Liver (tissue), 7 donors: ENCODE measurements at regions not wholly inside any gene's neighbourhood (a gene's known extent, or its start where the extent isn't known, plus 50 kb on each side); places are given as distances from the start of the nearest gene placed in this dataset.

Source experiments
- DNase-seq: peaks from one replicate; pipeline ENCODE4 v3.0.0-alpha.2; 2017; ENCODE audit warnings: low spot score
- H3K27ac ChIP-seq, 2 donors: one replicate each; pipeline ENCODE4 v1.7.0; 2013; ENCODE audit warnings: inconsistent platforms in 2 of 2, low read length in 2 of 2, control low read depth in 1 of 2, low read depth in 1 of 2, mild to moderate bottlenecking in 1 of 2
- H3K27me3 ChIP-seq, 4 donors: one replicate each; pipeline versions ENCODE4 v1.6.1 to v1.7.0; 2013; ENCODE audit warnings: low read length in 3 of 4, inconsistent platforms in 1 of 4, mild to moderate bottlenecking in 1 of 4, moderate library complexity in 1 of 4; ENCODE audit not compliant: control insufficient read depth in 4 of 4, insufficient read depth in 4 of 4
- H3K36me3 ChIP-seq, 4 donors: one replicate each; pipeline versions ENCODE4 v1.6.1 to v1.7.0; 2013; ENCODE audit warnings: low read length in 3 of 4, mild to moderate bottlenecking in 3 of 4, low read depth in 1 of 4, moderate library complexity in 1 of 4; ENCODE audit not compliant: control insufficient read depth in 4 of 4, insufficient read depth in 3 of 4
- H3K4me1 ChIP-seq, 4 donors: one replicate each; pipeline versions ENCODE4 v1.6.1 to v1.7.0; 2013; ENCODE audit warnings: low read length in 3 of 4, mild to moderate bottlenecking in 3 of 4, moderate library complexity in 1 of 4; ENCODE audit not compliant: control insufficient read depth in 4 of 4, insufficient read depth in 4 of 4
- H3K4me3 ChIP-seq, 3 donors: one replicate each; pipeline versions ENCODE4 v1.6.1 to v1.7.0; 2013; ENCODE audit warnings: low read length in 3 of 3, control low read depth in 1 of 3, low read depth in 1 of 3, mild to moderate bottlenecking in 1 of 3
- H3K9ac ChIP-seq, 2 donors: one replicate each; pipeline ENCODE4 v1.7.0; 2013; ENCODE audit warnings: low read length in 2 of 2, mild to moderate bottlenecking in 2 of 2, moderate library complexity in 2 of 2, control low read depth in 1 of 2, low read depth in 1 of 2
- H3K9me3 ChIP-seq, 4 donors: one replicate each; pipeline versions ENCODE4 v1.6.1 to v1.7.0; 2013; ENCODE audit warnings: low read length in 3 of 4; ENCODE audit not compliant: control insufficient read depth in 4 of 4
- ATF3 ChIP-seq: IDR thresholded peaks from 2 replicates; pipeline ENCODE4 v1.6.1; 2016; ENCODE audit warnings: antibody characterized with exemption
- EGR1 ChIP-seq, 2 donors: IDR thresholded peaks; 2 replicates each; pipeline ENCODE4 v1.6.1; 2016 to 2018; ENCODE audit warnings: antibody characterized with exemption in 2 of 2, low read depth in 2 of 2
- FOXA1 ChIP-seq: IDR thresholded peaks from 2 replicates; pipeline ENCODE4 v1.6.1; 2016; ENCODE audit warnings: antibody characterized with exemption
- FOXA2 ChIP-seq: IDR thresholded peaks from 2 replicates; pipeline ENCODE4 v1.6.1; 2016; ENCODE audit warnings: antibody characterized with exemption
- GABPA ChIP-seq, 2 donors: IDR thresholded peaks in 1 of 2; conservative IDR thresholded peaks in 1 of 2; 2 replicates each; pipeline ENCODE4 v1.6.1; 2016; ENCODE audit warnings: antibody characterized with exemption in 2 of 2, mild to moderate bottlenecking in 1 of 2, moderate library complexity in 1 of 2
- HNF4A ChIP-seq, 2 donors: conservative IDR thresholded peaks; 2 replicates each; pipeline ENCODE4 v1.6.1; 2016; ENCODE audit warnings: antibody characterized with exemption in 2 of 2, mild to moderate bottlenecking in 2 of 2
- HNF4G ChIP-seq: IDR thresholded peaks from 2 replicates; pipeline ENCODE4 v1.6.1; 2016; ENCODE audit warnings: antibody characterized with exemption
- JUND ChIP-seq, 2 donors: IDR thresholded peaks; 2 replicates each; pipeline ENCODE4 v1.6.1; 2016; ENCODE audit warnings: antibody characterized with exemption in 2 of 2
- MAX ChIP-seq: IDR thresholded peaks from 2 replicates; pipeline ENCODE4 v1.6.1; 2016; ENCODE audit warnings: antibody characterized with exemption
- NR2F2 ChIP-seq: IDR thresholded peaks from 2 replicates; pipeline ENCODE4 v1.6.1; 2016; ENCODE audit warnings: antibody characterized with exemption
- RAD21 ChIP-seq, 2 donors: IDR thresholded peaks; 2 replicates each; pipeline ENCODE4 v1.6.1; 2016; ENCODE audit warnings: antibody characterized with exemption in 2 of 2, mild to moderate bottlenecking in 2 of 2
- RXRA ChIP-seq, 2 donors: IDR thresholded peaks; 2 replicates each; pipeline ENCODE4 v1.6.1; 2017 to 2018; ENCODE audit warnings: antibody characterized with exemption in 2 of 2, mild to moderate bottlenecking in 1 of 2
- SP1 ChIP-seq: IDR thresholded peaks from 2 replicates; pipeline ENCODE4 v1.6.1; 2018; ENCODE audit warnings: antibody characterized with exemption, mild to moderate bottlenecking
- TAF1 ChIP-seq: conservative IDR thresholded peaks from 2 replicates; pipeline ENCODE4 v1.6.1; 2016; ENCODE audit warnings: antibody characterized with exemption, mild to moderate bottlenecking
- YY1 ChIP-seq: IDR thresholded peaks from 2 replicates; pipeline ENCODE4 v1.6.1; 2016; ENCODE audit warnings: antibody characterized with exemption, mild to moderate bottlenecking
- TF ChIP-seq, protein P1 (sequence below): IDR thresholded peaks from 2 replicates; pipeline ENCODE4 v1.6.1; 2016; ENCODE audit warnings: antibody characterized with exemption
- TF ChIP-seq, protein P2 (sequence below): fragments of 150-350 bp; IDR thresholded peaks from 2 replicates; pipeline ENCODE4 v1.5.1; 2017; ENCODE audit warnings: improper control_type of control experiment, low read depth, low read length; ENCODE audit not compliant: missing input control
- TF ChIP-seq, protein P3 (sequence below): IDR thresholded peaks from 2 replicates; pipeline ENCODE4 v1.6.1; 2016; ENCODE audit warnings: antibody characterized with exemption, mild to moderate bottlenecking
- donor health status: healthy.
- donor health status: healthy.
- donor health status: healthy.
- donor health status: healthy.

DNA sequence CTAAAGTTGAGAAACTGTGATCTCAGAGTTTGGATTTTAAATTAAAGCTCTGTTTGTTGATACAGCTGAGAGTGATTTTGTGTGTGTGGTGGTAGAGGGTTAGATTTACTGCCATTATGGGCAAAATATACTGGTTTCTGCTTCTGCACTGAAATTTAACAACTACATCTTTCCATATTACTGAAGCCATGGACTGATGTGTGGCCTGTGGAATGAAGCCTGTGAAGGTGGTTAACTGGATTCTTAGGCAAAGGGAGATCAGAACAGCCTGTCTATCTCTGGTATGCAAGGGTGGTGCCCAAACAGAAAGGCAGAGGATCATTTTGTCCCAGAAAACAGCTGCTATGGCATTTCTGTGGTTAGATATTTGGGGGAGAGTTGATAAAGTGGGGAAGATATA lies 297.3 kb upstream of the THBS1 start:
- no peak overlapping the region for H3K4me3 ChIP-seq

More for the DNA sequence above, 297.3 kb upstream of the THBS1 start:
- no peaks in the 10 kb centered on the region for H3K36me3 ChIP-seq
- H3K9me3 ChIP-seq: no peaks in the 10 kb centered on the region
- no peak overlapping the region for H3K27ac ChIP-seq
- DNase-seq: no peak
- no peaks in the 10 kb centered on the region for H3K4me1 ChIP-seq
- no peaks in the 10 kb centered on the region for H3K27me3 ChIP-seq
- TF ChIP-seq JUND (IDR thresholded peaks at IDR 0.05) (no peak), HNF4A (conservative IDR thresholded peaks at IDR 0.05) (no peak), MAX (no peak), FOXA1 (no peak), SP1 (no peak), YY1 (no peak), TAF1 (no peak), FOXA2 (no peak), HNF4G (no peak), ATF3 (no peak), EGR1 (IDR thresholded peaks at IDR 0.05; ENCODE audit: low read depth in 2 of 2) (no peak), RAD21 (IDR thresholded peaks at IDR 0.05) (no peak), GABPA (IDR thresholded peaks at IDR 0.05 in 1 of 2, conservative IDR thresholded peaks at IDR 0.05 in 1 of 2) (no peak), NR2F2 (no peak), RXRA (IDR thresholded peaks at IDR 0.05) (no peak)
- TF ChIP-seq, protein P1, sequence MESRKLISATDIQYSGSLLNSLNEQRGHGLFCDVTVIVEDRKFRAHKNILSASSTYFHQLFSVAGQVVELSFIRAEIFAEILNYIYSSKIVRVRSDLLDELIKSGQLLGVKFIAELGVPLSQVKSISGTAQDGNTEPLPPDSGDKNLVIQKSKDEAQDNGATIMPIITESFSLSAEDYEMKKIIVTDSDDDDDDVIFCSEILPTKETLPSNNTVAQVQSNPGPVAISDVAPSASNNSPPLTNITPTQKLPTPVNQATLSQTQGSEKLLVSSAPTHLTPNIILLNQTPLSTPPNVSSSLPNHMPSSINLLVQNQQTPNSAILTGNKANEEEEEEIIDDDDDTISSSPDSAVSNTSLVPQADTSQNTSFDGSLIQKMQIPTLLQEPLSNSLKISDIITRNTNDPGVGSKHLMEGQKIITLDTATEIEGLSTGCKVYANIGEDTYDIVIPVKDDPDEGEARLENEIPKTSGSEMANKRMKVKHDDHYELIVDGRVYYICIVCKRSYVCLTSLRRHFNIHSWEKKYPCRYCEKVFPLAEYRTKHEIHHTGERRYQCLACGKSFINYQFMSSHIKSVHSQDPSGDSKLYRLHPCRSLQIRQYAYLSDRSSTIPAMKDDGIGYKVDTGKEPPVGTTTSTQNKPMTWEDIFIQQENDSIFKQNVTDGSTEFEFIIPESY: no peak
- TF ChIP-seq, protein P2, sequence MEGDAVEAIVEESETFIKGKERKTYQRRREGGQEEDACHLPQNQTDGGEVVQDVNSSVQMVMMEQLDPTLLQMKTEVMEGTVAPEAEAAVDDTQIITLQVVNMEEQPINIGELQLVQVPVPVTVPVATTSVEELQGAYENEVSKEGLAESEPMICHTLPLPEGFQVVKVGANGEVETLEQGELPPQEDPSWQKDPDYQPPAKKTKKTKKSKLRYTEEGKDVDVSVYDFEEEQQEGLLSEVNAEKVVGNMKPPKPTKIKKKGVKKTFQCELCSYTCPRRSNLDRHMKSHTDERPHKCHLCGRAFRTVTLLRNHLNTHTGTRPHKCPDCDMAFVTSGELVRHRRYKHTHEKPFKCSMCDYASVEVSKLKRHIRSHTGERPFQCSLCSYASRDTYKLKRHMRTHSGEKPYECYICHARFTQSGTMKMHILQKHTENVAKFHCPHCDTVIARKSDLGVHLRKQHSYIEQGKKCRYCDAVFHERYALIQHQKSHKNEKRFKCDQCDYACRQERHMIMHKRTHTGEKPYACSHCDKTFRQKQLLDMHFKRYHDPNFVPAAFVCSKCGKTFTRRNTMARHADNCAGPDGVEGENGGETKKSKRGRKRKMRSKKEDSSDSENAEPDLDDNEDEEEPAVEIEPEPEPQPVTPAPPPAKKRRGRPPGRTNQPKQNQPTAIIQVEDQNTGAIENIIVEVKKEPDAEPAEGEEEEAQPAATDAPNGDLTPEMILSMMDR: no peak
- TF ChIP-seq, protein P3, sequence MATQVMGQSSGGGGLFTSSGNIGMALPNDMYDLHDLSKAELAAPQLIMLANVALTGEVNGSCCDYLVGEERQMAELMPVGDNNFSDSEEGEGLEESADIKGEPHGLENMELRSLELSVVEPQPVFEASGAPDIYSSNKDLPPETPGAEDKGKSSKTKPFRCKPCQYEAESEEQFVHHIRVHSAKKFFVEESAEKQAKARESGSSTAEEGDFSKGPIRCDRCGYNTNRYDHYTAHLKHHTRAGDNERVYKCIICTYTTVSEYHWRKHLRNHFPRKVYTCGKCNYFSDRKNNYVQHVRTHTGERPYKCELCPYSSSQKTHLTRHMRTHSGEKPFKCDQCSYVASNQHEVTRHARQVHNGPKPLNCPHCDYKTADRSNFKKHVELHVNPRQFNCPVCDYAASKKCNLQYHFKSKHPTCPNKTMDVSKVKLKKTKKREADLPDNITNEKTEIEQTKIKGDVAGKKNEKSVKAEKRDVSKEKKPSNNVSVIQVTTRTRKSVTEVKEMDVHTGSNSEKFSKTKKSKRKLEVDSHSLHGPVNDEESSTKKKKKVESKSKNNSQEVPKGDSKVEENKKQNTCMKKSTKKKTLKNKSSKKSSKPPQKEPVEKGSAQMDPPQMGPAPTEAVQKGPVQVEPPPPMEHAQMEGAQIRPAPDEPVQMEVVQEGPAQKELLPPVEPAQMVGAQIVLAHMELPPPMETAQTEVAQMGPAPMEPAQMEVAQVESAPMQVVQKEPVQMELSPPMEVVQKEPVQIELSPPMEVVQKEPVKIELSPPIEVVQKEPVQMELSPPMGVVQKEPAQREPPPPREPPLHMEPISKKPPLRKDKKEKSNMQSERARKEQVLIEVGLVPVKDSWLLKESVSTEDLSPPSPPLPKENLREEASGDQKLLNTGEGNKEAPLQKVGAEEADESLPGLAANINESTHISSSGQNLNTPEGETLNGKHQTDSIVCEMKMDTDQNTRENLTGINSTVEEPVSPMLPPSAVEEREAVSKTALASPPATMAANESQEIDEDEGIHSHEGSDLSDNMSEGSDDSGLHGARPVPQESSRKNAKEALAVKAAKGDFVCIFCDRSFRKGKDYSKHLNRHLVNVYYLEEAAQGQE: no peak
- no peak overlapping the region for H3K9ac ChIP-seq
